Panc1 (cell line): ENCODE measurements at regions not wholly inside any gene's neighbourhood (a gene's known extent, or its start where the extent isn't known, plus 50 kb on each side); places are given as distances from the start of the nearest gene placed in this dataset.

Experiments used
- ATAC-seq: fragments of 200-7000 bp; cut with Tn5 transposase; 2 replicates; pipeline ENCODE4 v1.9.1; 2020; ENCODE audit warnings: mild to moderate bottlenecking, moderate library complexity
- BruUV-seq: library from RNA; stranded (reverse); fragments of 400-500 nt; replicated peaks from 2 replicates; lab custom pipeline; 2021; lab: Mats Ljungman, UMichigan
- CTCF ChIA-PET: fragments of 300-600 bp; sonication (Branson Sonifier 250); formaldehyde crosslinking; loops from one replicate; lab custom pipeline; 2022; ENCODE audit warnings: antibody characterized with exemption; lab: Charles Lee
- POLR2A ChIA-PET: fragments of 300-600 bp; sonication (Branson Sonifier 250); formaldehyde crosslinking; loops from one replicate; lab custom pipeline; 2022; ENCODE audit warnings: antibody characterized with exemption; lab: Charles Lee
- DNase-seq: peaks from one replicate; pipeline ENCODE4 v3.0.0-alpha.2; 2010; ENCODE audit warnings: low read depth, low spot score
- H3K27ac ChIP-seq: 2 replicates; pipeline ENCODE4 v1.5.1; 2011; ENCODE audit warnings: mild to moderate bottlenecking, low read length, inconsistent platforms
- H3K27me3 ChIP-seq: fragments of 200-500 bp; sonication (Bioruptor generic); 2 replicates; pipeline ENCODE4 v1.6.0; 2014; ENCODE audit warnings: low read length, inconsistent platforms; ENCODE audit not compliant: control insufficient read depth, insufficient read depth
- H3K36me3 ChIP-seq: fragments of 200-500 bp; sonication (Bioruptor generic); 2 replicates; pipeline ENCODE4 v1.5.1; 2014; ENCODE audit warnings: inconsistent platforms, mild to moderate bottlenecking, low read length, moderate library complexity; ENCODE audit not compliant: control insufficient read depth, insufficient read depth
- H3K4me1 ChIP-seq: 2 replicates; pipeline ENCODE4 v1.5.1; 2011; ENCODE audit warnings: inconsistent platforms, mild to moderate bottlenecking, low read length, moderate library complexity; ENCODE audit not compliant: control insufficient read depth, insufficient read depth
- H3K4me3 ChIP-seq, 2 experiments: 2 replicates each; pipeline ENCODE4 v1.5.1; 2011 to 2012; ENCODE audit warnings: low read depth in 2 of 2, low read length in 2 of 2, mild to moderate bottlenecking in 2 of 2, inconsistent platforms in 1 of 2, moderate library complexity in 1 of 2
- H3K9me3 ChIP-seq: fragments of 200-500 bp; sonication (Bioruptor generic); 2 replicates; pipeline ENCODE4 v1.5.1; 2014; ENCODE audit warnings: low read depth, mild to moderate bottlenecking, inconsistent platforms, low read length, moderate library complexity; ENCODE audit not compliant: control insufficient read depth, insufficient read depth
- CTCF ChIP-seq: fragments of 450-650 bp; IDR thresholded peaks from 2 replicates; pipeline ENCODE4 v1.5.1; 2017; ENCODE audit warnings: mild to moderate bottlenecking
- POLR2AphosphoS5 ChIP-seq: IDR thresholded peaks from 2 replicates; pipeline ENCODE4 v1.6.1; 2012; ENCODE audit warnings: mild to moderate bottlenecking, low read depth, low read length, moderate library complexity
- SIN3A ChIP-seq: IDR thresholded peaks from 2 replicates; pipeline ENCODE4 v1.6.1; 2012; ENCODE audit warnings: low read depth, mild to moderate bottlenecking, low read length, moderate library complexity, borderline replicate concordance; ENCODE audit not compliant: insufficient read depth
- TCF7L2 ChIP-seq: IDR thresholded peaks from 2 replicates; pipeline ENCODE4 v1.6.1; 2011; ENCODE audit warnings: mild to moderate bottlenecking, low read depth, low read length, inconsistent platforms
- in situ Hi-C: cut with HindIII; loops from 2 replicates; pipeline ENCODE4 v1.10.0; 2016; ENCODE audit warnings: low sequenced_read_pairs, low pct_unique_long_range_greater_than_20kb
- intact Hi-C: fragments of 100-400 bp; cut with micrococcal nuclease; formaldehyde crosslinking; loops from one replicate; pipeline ENCODE4 v1.10.0; 2022; ENCODE audit not compliant: unreplicated experiment
- TF ChIP-seq, protein P1 (sequence below), 2 experiments: IDR thresholded peaks; 2 replicates each; pipeline ENCODE4 v1.6.1; 2011 to 2012; ENCODE audit warnings: low read depth in 2 of 2, control low read depth in 1 of 2, low read length in 1 of 2, mild to moderate bottlenecking in 1 of 2, moderate library complexity in 1 of 2; ENCODE audit not compliant: insufficient read depth in 1 of 2

- in situ Hi-C loops (no loop called here), intact Hi-C loops (no loop called here)
- ChIA-PET POLR2A (no interaction called here), CTCF (no interaction called here)
- Histone ChIP-seq H3K4me1 (no peaks in the 10 kb centered on the region), H3K4me3 (no peak overlapping the region), H3K27me3 (no peaks in the 10 kb centered on the region), H3K27ac (no peak overlapping the region), H3K36me3 (no peaks in the 10 kb centered on the region), H3K9me3 (no peaks in the 10 kb centered on the region)
- TF ChIP-seq POLR2AphosphoS5 (no peak), SIN3A (no peak), TCF7L2 (no peak), CTCF (no peak)
- TF ChIP-seq, protein P1, sequence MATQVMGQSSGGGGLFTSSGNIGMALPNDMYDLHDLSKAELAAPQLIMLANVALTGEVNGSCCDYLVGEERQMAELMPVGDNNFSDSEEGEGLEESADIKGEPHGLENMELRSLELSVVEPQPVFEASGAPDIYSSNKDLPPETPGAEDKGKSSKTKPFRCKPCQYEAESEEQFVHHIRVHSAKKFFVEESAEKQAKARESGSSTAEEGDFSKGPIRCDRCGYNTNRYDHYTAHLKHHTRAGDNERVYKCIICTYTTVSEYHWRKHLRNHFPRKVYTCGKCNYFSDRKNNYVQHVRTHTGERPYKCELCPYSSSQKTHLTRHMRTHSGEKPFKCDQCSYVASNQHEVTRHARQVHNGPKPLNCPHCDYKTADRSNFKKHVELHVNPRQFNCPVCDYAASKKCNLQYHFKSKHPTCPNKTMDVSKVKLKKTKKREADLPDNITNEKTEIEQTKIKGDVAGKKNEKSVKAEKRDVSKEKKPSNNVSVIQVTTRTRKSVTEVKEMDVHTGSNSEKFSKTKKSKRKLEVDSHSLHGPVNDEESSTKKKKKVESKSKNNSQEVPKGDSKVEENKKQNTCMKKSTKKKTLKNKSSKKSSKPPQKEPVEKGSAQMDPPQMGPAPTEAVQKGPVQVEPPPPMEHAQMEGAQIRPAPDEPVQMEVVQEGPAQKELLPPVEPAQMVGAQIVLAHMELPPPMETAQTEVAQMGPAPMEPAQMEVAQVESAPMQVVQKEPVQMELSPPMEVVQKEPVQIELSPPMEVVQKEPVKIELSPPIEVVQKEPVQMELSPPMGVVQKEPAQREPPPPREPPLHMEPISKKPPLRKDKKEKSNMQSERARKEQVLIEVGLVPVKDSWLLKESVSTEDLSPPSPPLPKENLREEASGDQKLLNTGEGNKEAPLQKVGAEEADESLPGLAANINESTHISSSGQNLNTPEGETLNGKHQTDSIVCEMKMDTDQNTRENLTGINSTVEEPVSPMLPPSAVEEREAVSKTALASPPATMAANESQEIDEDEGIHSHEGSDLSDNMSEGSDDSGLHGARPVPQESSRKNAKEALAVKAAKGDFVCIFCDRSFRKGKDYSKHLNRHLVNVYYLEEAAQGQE (IDR thresholded peaks at IDR 0.05; ENCODE audit: insufficient read depth in 1 of 2, low read depth in 2 of 2, low read length in 1 of 2): no peak
- no TSS peak for BruUV-seq
- ATAC-seq: no peak
- no peak for DNase-seq
Observed at GRCh38 chr5:158553195-158553961, 546.3 kb downstream of the EBF1 start.

DNA sequence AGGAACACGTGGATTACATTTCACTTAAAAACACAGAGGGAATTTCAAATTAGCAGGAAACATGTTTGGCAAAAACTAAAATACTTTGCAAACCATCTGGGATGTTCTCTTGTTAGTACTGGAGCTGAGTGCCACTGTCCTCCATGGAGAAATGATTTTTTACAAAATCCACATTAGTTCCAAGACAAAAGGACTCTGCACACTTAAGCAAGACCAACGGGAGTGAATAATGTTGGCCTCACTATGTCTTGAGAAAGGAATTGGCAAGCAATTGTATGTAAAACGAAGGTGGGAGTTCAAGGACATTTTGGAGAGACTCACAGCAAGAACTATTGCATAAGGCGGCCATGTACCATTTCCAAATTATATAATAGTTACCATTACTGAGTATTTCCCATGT, 547.5 kb downstream of the EBF1 start:
- BruUV-seq: no TSS peak
- intact Hi-C loops (no loop called here), in situ Hi-C loops (no loop called here)
- POLR2A ChIA-PET: no interaction called here
- DNase-seq: no peak
- no peak overlapping the region for H3K4me3 ChIP-seq
- no peak for ATAC-seq
- H3K27me3 ChIP-seq: no peaks in the 10 kb centered on the region
- H3K36me3 ChIP-seq: no peaks in the 10 kb centered on the region
- no peak overlapping the region for H3K27ac ChIP-seq
- CTCF ChIA-PET: no interaction called here
- H3K4me1 ChIP-seq: no peaks in the 10 kb centered on the region
- no peaks in the 10 kb centered on the region for H3K9me3 ChIP-seq
- TF ChIP-seq, protein P1 (IDR thresholded peaks at IDR 0.05; ENCODE audit: insufficient read depth in 1 of 2, low read depth in 2 of 2, low read length in 1 of 2): no peak
- TF ChIP-seq SIN3A (no peak), CTCF (no peak), POLR2AphosphoS5 (no peak), TCF7L2 (no peak)
